ENCODE measurements at regions not wholly inside any gene's neighbourhood (a gene's known extent, or its start where the extent isn't known, plus 50 kb on each side); places are given as distances from the start of the nearest gene placed in this dataset.

- H3K27me3 Mint-ChIP-seq: no peaks in the 10 kb centered on the region
- H3K27ac Mint-ChIP-seq: no peak overlapping the region
- H3K4me1 Mint-ChIP-seq (ENCODE audit: low read depth): no peaks in the 10 kb centered on the region
- peaks cover 15% of the 10 kb centered on the region for H3K9me3 Mint-ChIP-seq
- H3K4me3 Mint-ChIP-seq: no peak overlapping the region
- H3K36me3 Mint-ChIP-seq (ENCODE audit: low read depth): no peaks in the 10 kb centered on the region
- intact Hi-C loops (cut with micrococcal nuclease): no loop called here
Measured at GRCh38 chr15:35741395-35741794, 195.4 kb upstream of the DPH6 start.

GRCh38 chr15:35741881-35742280 lies 195.9 kb upstream of the DPH6 start:
- H3K4me3 Mint-ChIP-seq: no peak overlapping the region
- intact Hi-C loops (cut with micrococcal nuclease): no loop called here
- no peaks in the 10 kb centered on the region for H3K36me3 Mint-ChIP-seq (ENCODE audit: low read depth)
- H3K27me3 Mint-ChIP-seq: no peaks in the 10 kb centered on the region
- H3K27ac Mint-ChIP-seq: no peak overlapping the region
- H3K9me3 Mint-ChIP-seq: peaks cover 15% of the 10 kb centered on the region
- H3K4me1 Mint-ChIP-seq (ENCODE audit: low read depth): no peaks in the 10 kb centered on the region

- H3K4me1 Mint-ChIP-seq (ENCODE audit: low read depth): no peaks in the 10 kb centered on the region
- no peaks in the 10 kb centered on the region for H3K27me3 Mint-ChIP-seq
- peaks cover 15% of the 10 kb centered on the region for H3K9me3 Mint-ChIP-seq
- no peak overlapping the region for H3K4me3 Mint-ChIP-seq
- H3K27ac Mint-ChIP-seq: no peak overlapping the region
- intact Hi-C loops (cut with micrococcal nuclease): no loop called here
- H3K36me3 Mint-ChIP-seq (ENCODE audit: low read depth): no peaks in the 10 kb centered on the region
Measured at GRCh38 chr15:35743321-35743720, 197.4 kb upstream of the DPH6 start.

- peaks cover 5% of the 10 kb centered on the region for H3K9me3 Mint-ChIP-seq
- H3K27ac Mint-ChIP-seq: no peak overlapping the region
- intact Hi-C loops (cut with micrococcal nuclease): no loop called here
- no peak overlapping the region for H3K4me3 Mint-ChIP-seq
- H3K27me3 Mint-ChIP-seq: no peaks in the 10 kb centered on the region
- no peaks in the 10 kb centered on the region for H3K4me1 Mint-ChIP-seq (ENCODE audit: low read depth)
- no peaks in the 10 kb centered on the region for H3K36me3 Mint-ChIP-seq (ENCODE audit: low read depth)
Measured at GRCh38 chr15:35746121-35746520, 200.2 kb upstream of the DPH6 start.

GRCh38 chr15:35748105-35748504 lies 202.1 kb upstream of the DPH6 start:
- Mint-ChIP-seq H3K4me3 (no peak overlapping the region), H3K9me3 (no peaks in the 10 kb centered on the region), H3K27ac (no peak overlapping the region), H3K4me1 (ENCODE audit: low read depth) (no peaks in the 10 kb centered on the region), H3K27me3 (no peaks in the 10 kb centered on the region), H3K36me3 (ENCODE audit: low read depth) (no peaks in the 10 kb centered on the region)
- intact Hi-C loops (cut with micrococcal nuclease): no loop called here

- Mint-ChIP-seq H3K27me3 (no peaks in the 10 kb centered on the region), H3K4me1 (ENCODE audit: low read depth) (no peaks in the 10 kb centered on the region), H3K36me3 (ENCODE audit: low read depth) (no peaks in the 10 kb centered on the region), H3K4me3 (no peak overlapping the region), H3K27ac (no peak overlapping the region), H3K9me3 (no peaks in the 10 kb centered on the region)
- intact Hi-C loops (cut with micrococcal nuclease): no loop called here
Measured at GRCh38 chr15:35750051-35750450, 204.1 kb upstream of the DPH6 start.

- H3K27me3 Mint-ChIP-seq: no peaks in the 10 kb centered on the region
- no peaks in the 10 kb centered on the region for H3K36me3 Mint-ChIP-seq (ENCODE audit: low read depth)
- no peak overlapping the region for H3K27ac Mint-ChIP-seq
- H3K4me1 Mint-ChIP-seq (ENCODE audit: low read depth): no peaks in the 10 kb centered on the region
- H3K4me3 Mint-ChIP-seq: no peak overlapping the region
- H3K9me3 Mint-ChIP-seq: no peaks in the 10 kb centered on the region
- intact Hi-C loops (cut with micrococcal nuclease): no loop called here
Measured at GRCh38 chr15:35751413-35752133, 205.6 kb upstream of the DPH6 start.

GRCh38 chr15:35752134-35752466 lies 206.1 kb upstream of the DPH6 start:
- Mint-ChIP-seq H3K9me3 (no peaks in the 10 kb centered on the region), H3K36me3 (ENCODE audit: low read depth) (no peaks in the 10 kb centered on the region), H3K4me1 (ENCODE audit: low read depth) (no peaks in the 10 kb centered on the region), H3K4me3 (no peak overlapping the region), H3K27ac (no peak overlapping the region), H3K27me3 (no peaks in the 10 kb centered on the region)
- intact Hi-C loops (cut with micrococcal nuclease): no loop called here

- Mint-ChIP-seq H3K4me3 (no peak overlapping the region), H3K9me3 (no peaks in the 10 kb centered on the region), H3K4me1 (ENCODE audit: low read depth) (no peaks in the 10 kb centered on the region), H3K27me3 (no peaks in the 10 kb centered on the region), H3K36me3 (ENCODE audit: low read depth) (no peaks in the 10 kb centered on the region), H3K27ac (no peak overlapping the region)
- intact Hi-C loops (cut with micrococcal nuclease): no loop called here
Measured at GRCh38 chr15:35753486-35753885, 207.5 kb upstream of the DPH6 start.

GRCh38 chr15:35755237-35755802 lies 209.4 kb upstream of the DPH6 start:
- no peak overlapping the region for H3K27ac Mint-ChIP-seq
- H3K27me3 Mint-ChIP-seq: no peaks in the 10 kb centered on the region
- no peak overlapping the region for H3K4me3 Mint-ChIP-seq
- no peaks in the 10 kb centered on the region for H3K36me3 Mint-ChIP-seq (ENCODE audit: low read depth)
- no peaks in the 10 kb centered on the region for H3K4me1 Mint-ChIP-seq (ENCODE audit: low read depth)
- no peaks in the 10 kb centered on the region for H3K9me3 Mint-ChIP-seq
- intact Hi-C loops (cut with micrococcal nuclease): no loop called here

- Mint-ChIP-seq H3K4me1 (ENCODE audit: low read depth) (no peaks in the 10 kb centered on the region), H3K9me3 (no peaks in the 10 kb centered on the region), H3K4me3 (no peak overlapping the region), H3K27me3 (no peaks in the 10 kb centered on the region), H3K27ac (no peak overlapping the region), H3K36me3 (ENCODE audit: low read depth) (no peaks in the 10 kb centered on the region)
- intact Hi-C loops (cut with micrococcal nuclease): no loop called here
Measured at GRCh38 chr15:35756623-35757022, 210.7 kb upstream of the DPH6 start.

GRCh38 chr15:35757361-35757760 lies 211.4 kb upstream of the DPH6 start:
- H3K27me3 Mint-ChIP-seq: no peaks in the 10 kb centered on the region
- intact Hi-C loops (cut with micrococcal nuclease): no loop called here
- H3K27ac Mint-ChIP-seq: no peak overlapping the region
- no peak overlapping the region for H3K4me3 Mint-ChIP-seq
- H3K36me3 Mint-ChIP-seq (ENCODE audit: low read depth): no peaks in the 10 kb centered on the region
- H3K9me3 Mint-ChIP-seq: no peaks in the 10 kb centered on the region
- no peaks in the 10 kb centered on the region for H3K4me1 Mint-ChIP-seq (ENCODE audit: low read depth)

- no peaks in the 10 kb centered on the region for H3K4me1 Mint-ChIP-seq (ENCODE audit: low read depth)
- H3K27me3 Mint-ChIP-seq: no peaks in the 10 kb centered on the region
- no peak overlapping the region for H3K27ac Mint-ChIP-seq
- H3K36me3 Mint-ChIP-seq (ENCODE audit: low read depth): no peaks in the 10 kb centered on the region
- H3K9me3 Mint-ChIP-seq: no peaks in the 10 kb centered on the region
- H3K4me3 Mint-ChIP-seq: no peak overlapping the region
- intact Hi-C loops (cut with micrococcal nuclease): no loop called here
Measured at GRCh38 chr15:35757765-35758164, 211.8 kb upstream of the DPH6 start.

- Mint-ChIP-seq H3K9me3 (no peaks in the 10 kb centered on the region), H3K27me3 (no peaks in the 10 kb centered on the region), H3K27ac (no peak overlapping the region), H3K4me3 (no peak overlapping the region), H3K4me1 (ENCODE audit: low read depth) (no peaks in the 10 kb centered on the region), H3K36me3 (ENCODE audit: low read depth) (no peaks in the 10 kb centered on the region)
- intact Hi-C loops (cut with micrococcal nuclease): no loop called here
Measured at GRCh38 chr15:35764661-35765519, 218.9 kb upstream of the DPH6 start.
